H9 (cell line): ENCODE measurements at regions not wholly inside any gene's neighbourhood (a gene's known extent, or its start where the extent isn't known, plus 50 kb on each side); places are given as distances from the start of the nearest gene placed in this dataset.

Experiments used
- DNase-seq: peaks from one replicate; pipeline ENCODE4 v3.0.0-alpha.2; 2017
- H2AFZ ChIP-seq: one replicate; pipeline ENCODE4 v1.6.1; 2013; ENCODE audit warnings: mild to moderate bottlenecking, low read length, control low read depth, moderate library complexity
- H2AK5ac ChIP-seq: 2 replicates; pipeline ENCODE4 v1.6.1; 2013; ENCODE audit warnings: low read length, control low read depth, mixed read lengths; ENCODE audit not compliant: insufficient read length
- H2BK120ac ChIP-seq: one replicate; pipeline ENCODE4 v1.6.1; 2013; ENCODE audit warnings: low read depth, mild to moderate bottlenecking, low read length, control low read depth, inconsistent platforms; ENCODE audit not compliant: poor library complexity, severe bottlenecking
- H2BK12ac ChIP-seq: 2 replicates; pipeline ENCODE4 v1.6.1; 2013; ENCODE audit warnings: low read length, control low read depth, mixed read lengths, low read depth; ENCODE audit not compliant: insufficient read length
- H2BK15ac ChIP-seq: 2 replicates; pipeline ENCODE4 v1.6.1; 2013; ENCODE audit warnings: low read depth, low read length, control low read depth
- H2BK20ac ChIP-seq: one replicate; pipeline ENCODE4 v1.6.1; 2013; ENCODE audit warnings: low read depth, mild to moderate bottlenecking, low read length, control low read depth, inconsistent platforms; ENCODE audit not compliant: poor library complexity, severe bottlenecking
- H2BK5ac ChIP-seq: 2 replicates; pipeline ENCODE4 v1.6.1; 2013; ENCODE audit warnings: low read length, control low read depth, mixed read lengths; ENCODE audit not compliant: insufficient read length
- H3K14ac ChIP-seq: 2 replicates; pipeline ENCODE4 v1.6.1; 2013; ENCODE audit warnings: low read length, control low read depth; ENCODE audit not compliant: insufficient read depth
- H3K18ac ChIP-seq: 2 replicates; pipeline ENCODE4 v1.6.1; 2013; ENCODE audit warnings: low read depth, mild to moderate bottlenecking, mixed read lengths, low read length, control low read depth; ENCODE audit not compliant: insufficient read length
- H3K23ac ChIP-seq: 2 replicates; pipeline ENCODE4 v1.6.1; 2013; ENCODE audit warnings: low read length, control low read depth, mixed read lengths, low read depth; ENCODE audit not compliant: insufficient read length
- H3K23me2 ChIP-seq: 2 replicates; pipeline ENCODE4 v1.6.1; 2013; ENCODE audit warnings: low read depth, mild to moderate bottlenecking, mixed read lengths, low read length, control low read depth; ENCODE audit not compliant: insufficient read length, poor library complexity, severe bottlenecking
- H3K27ac ChIP-seq: 2 replicates; pipeline ENCODE4 v1.5.1; 2013; ENCODE audit warnings: low read length, control low read depth, mixed read lengths, low read depth; ENCODE audit not compliant: insufficient read length
- H3K27me3 ChIP-seq: 2 replicates; pipeline ENCODE4 v1.6.1; 2013; ENCODE audit warnings: low read length, control low read depth, inconsistent platforms; ENCODE audit not compliant: insufficient read depth
- H3K4ac ChIP-seq: 2 replicates; pipeline ENCODE4 v1.6.1; 2013; ENCODE audit warnings: low read depth, mild to moderate bottlenecking, control low read depth, inconsistent platforms, low read length, moderate library complexity
- H3K4me1 ChIP-seq: 2 replicates; pipeline ENCODE4 v1.6.1; 2013; ENCODE audit warnings: low read length, control low read depth, inconsistent platforms; ENCODE audit not compliant: insufficient read depth
- H3K4me2 ChIP-seq: 2 replicates; pipeline ENCODE4 v1.6.1; 2013; ENCODE audit warnings: low read length, control low read depth, mixed read lengths; ENCODE audit not compliant: insufficient read length, insufficient read depth
- H3K56ac ChIP-seq: 2 replicates; pipeline ENCODE4 v1.6.1; 2013; ENCODE audit warnings: low read depth, mild to moderate bottlenecking, mixed read lengths, low read length, control low read depth; ENCODE audit not compliant: insufficient read length
- H3K79me1 ChIP-seq: 2 replicates; pipeline ENCODE4 v1.6.1; 2013; ENCODE audit warnings: low read depth, mild to moderate bottlenecking, moderate library complexity, low read length, control low read depth, inconsistent platforms; ENCODE audit not compliant: insufficient read depth, poor library complexity, severe bottlenecking
- H3K79me2 ChIP-seq: 2 replicates; pipeline ENCODE4 v1.6.1; 2013; ENCODE audit warnings: low read length, control low read depth, inconsistent platforms; ENCODE audit not compliant: insufficient read depth
- H3K9ac ChIP-seq: 2 replicates; pipeline ENCODE4 v1.6.1; 2013; ENCODE audit warnings: low read length, control low read depth, mixed read lengths; ENCODE audit not compliant: insufficient read length; ENCODE audit errors: extremely low read depth
- H3K9me3 ChIP-seq: one replicate; pipeline ENCODE4 v1.6.1; 2013; ENCODE audit warnings: low read depth, low read length, inconsistent platforms; ENCODE audit not compliant: control insufficient read depth
- H3T11ph ChIP-seq: one replicate; pipeline ENCODE4 v1.6.1; 2013; ENCODE audit warnings: mild to moderate bottlenecking, low read length, control low read depth, inconsistent platforms
- H4K20me1 ChIP-seq: one replicate; pipeline ENCODE4 v1.6.1; 2013; ENCODE audit not compliant: control insufficient read depth, insufficient read length, insufficient read depth
- H4K5ac ChIP-seq: 2 replicates; pipeline ENCODE4 v1.6.1; 2013; ENCODE audit warnings: low read depth, mild to moderate bottlenecking, mixed read lengths, low read length, control low read depth; ENCODE audit not compliant: insufficient read length
- H4K8ac ChIP-seq: replicated peaks from 2 replicates; pipeline ENCODE4 v1.6.1; 2013; ENCODE audit warnings: low read length, control low read depth, mixed read lengths, low read depth; ENCODE audit not compliant: insufficient read length
- H4K91ac ChIP-seq: 2 replicates; pipeline ENCODE4 v1.6.1; 2013; ENCODE audit warnings: low read depth, mild to moderate bottlenecking, moderate library complexity, mixed read lengths, low read length, control low read depth; ENCODE audit not compliant: insufficient read length
- H3K27ac Mint-ChIP-seq, 3 experiments: 2 replicates in 2 of 3; 3 replicates in 1 of 3; pipeline ENCODE4 v1.8.0; 2020 to 2021; ENCODE audit warnings: mixed read lengths in 3 of 3, mild to moderate bottlenecking in 1 of 3, moderate library complexity in 1 of 3
- H3K27me3 Mint-ChIP-seq: 2 replicates; pipeline ENCODE4 v1.8.0; 2021; ENCODE audit warnings: low read depth, mild to moderate bottlenecking, moderate library complexity, mixed read lengths
- H3K36me3 Mint-ChIP-seq, 3 experiments: 2 replicates in 2 of 3; 3 replicates in 1 of 3; pipeline ENCODE4 v1.8.0; 2020 to 2021; ENCODE audit warnings: low read depth in 3 of 3, mixed read lengths in 3 of 3; ENCODE audit not compliant: insufficient read depth in 1 of 3
- H3K4me1 Mint-ChIP-seq, 2 experiments: 2 replicates each; pipeline ENCODE4 v1.8.0; 2020; ENCODE audit warnings: mixed read lengths in 2 of 2
- H3K4me3 Mint-ChIP-seq, 2 experiments: 2 replicates in 1 of 2; 3 replicates in 1 of 2; pipeline ENCODE4 v1.8.0; 2020 to 2021; ENCODE audit warnings: mild to moderate bottlenecking in 2 of 2, mixed read lengths in 2 of 2, moderate library complexity in 1 of 2
- H3K9me3 Mint-ChIP-seq, 2 experiments: 2 replicates in 1 of 2; 3 replicates in 1 of 2; pipeline ENCODE4 v1.8.0; 2020; ENCODE audit warnings: mild to moderate bottlenecking in 2 of 2, mixed read lengths in 2 of 2, moderate library complexity in 1 of 2
- WGBS: extraction: QIAGEN DNeasy Blood & Tissue Kit; methylation state at CpG from one replicate; pipeline ENCODE4 v1.1.7; 2013; ENCODE audit warnings: missing lambda C conversion rate, low lambda C conversion rate, mixed read lengths; ENCODE audit not compliant: insufficient read length; ENCODE audit errors: extremely low coverage; 5-methylcytosine and 5-hydroxymethylcytosine counted together
- TF ChIP-seq, protein P1 (sequence below): fragments of 200-600 bp; sonication (generic); conservative IDR thresholded peaks from 3 replicates; pipeline ENCODE4 v1.8.0; 2021; ENCODE audit warnings: antibody characterized with exemption, mild to moderate bottlenecking

DNA sequence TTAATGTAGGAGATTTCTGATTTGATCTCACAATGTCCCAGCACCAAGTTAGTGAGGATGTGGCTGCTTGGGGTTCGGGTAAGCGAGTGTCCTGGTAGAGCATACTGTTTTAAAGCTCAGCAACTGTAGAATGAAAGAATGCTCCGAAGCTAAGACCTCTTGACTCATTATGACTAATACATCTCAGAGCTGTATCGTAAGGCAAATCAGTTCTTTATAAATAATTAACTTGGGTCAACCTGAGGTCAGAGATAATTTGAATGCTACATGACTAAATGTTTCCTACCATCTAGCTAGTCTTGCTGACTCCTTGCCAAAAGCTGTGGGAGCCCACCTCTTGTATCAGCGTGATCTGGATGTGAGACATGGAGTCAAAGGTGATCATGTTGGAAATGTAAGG lies 128.8 kb upstream of the PDE7B start:
- H3K23ac ChIP-seq: no peak overlapping the region
- Mint-ChIP-seq H3K27me3 (no peaks in the 10 kb centered on the region), H3K27ac (no peak overlapping the region), H3K36me3 (peaks cover 4 to 16% (median 6%) of the 10 kb centered on the region in 3 experiments; a peak in 6 of 7 replicates), H3K9me3 (peaks cover 16 to 33% of the 10 kb centered on the region in 2 experiments), H3K4me3 (no peak overlapping the region), H3K4me1 (no peaks in the 10 kb centered on the region)
- no peak overlapping the region for H2BK15ac ChIP-seq
- H4K20me1 ChIP-seq: no peaks in the 10 kb centered on the region
- no peak overlapping the region for H3K4ac ChIP-seq
- H2BK20ac ChIP-seq: no peak overlapping the region
- H3K27ac ChIP-seq: no peak overlapping the region
- no peak overlapping the region for H4K8ac ChIP-seq
- H4K5ac ChIP-seq: no peak overlapping the region
- TF ChIP-seq, protein P1, sequence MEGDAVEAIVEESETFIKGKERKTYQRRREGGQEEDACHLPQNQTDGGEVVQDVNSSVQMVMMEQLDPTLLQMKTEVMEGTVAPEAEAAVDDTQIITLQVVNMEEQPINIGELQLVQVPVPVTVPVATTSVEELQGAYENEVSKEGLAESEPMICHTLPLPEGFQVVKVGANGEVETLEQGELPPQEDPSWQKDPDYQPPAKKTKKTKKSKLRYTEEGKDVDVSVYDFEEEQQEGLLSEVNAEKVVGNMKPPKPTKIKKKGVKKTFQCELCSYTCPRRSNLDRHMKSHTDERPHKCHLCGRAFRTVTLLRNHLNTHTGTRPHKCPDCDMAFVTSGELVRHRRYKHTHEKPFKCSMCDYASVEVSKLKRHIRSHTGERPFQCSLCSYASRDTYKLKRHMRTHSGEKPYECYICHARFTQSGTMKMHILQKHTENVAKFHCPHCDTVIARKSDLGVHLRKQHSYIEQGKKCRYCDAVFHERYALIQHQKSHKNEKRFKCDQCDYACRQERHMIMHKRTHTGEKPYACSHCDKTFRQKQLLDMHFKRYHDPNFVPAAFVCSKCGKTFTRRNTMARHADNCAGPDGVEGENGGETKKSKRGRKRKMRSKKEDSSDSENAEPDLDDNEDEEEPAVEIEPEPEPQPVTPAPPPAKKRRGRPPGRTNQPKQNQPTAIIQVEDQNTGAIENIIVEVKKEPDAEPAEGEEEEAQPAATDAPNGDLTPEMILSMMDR: no peak
- no peaks in the 10 kb centered on the region for H3K27me3 ChIP-seq
- no peak overlapping the region for H2BK12ac ChIP-seq
- no peak overlapping the region for H3K9ac ChIP-seq
- no peak overlapping the region for H2BK5ac ChIP-seq
- no peak overlapping the region for H3K14ac ChIP-seq
- H3K4me1 ChIP-seq: no peaks in the 10 kb centered on the region
- H3K9me3 ChIP-seq: no peaks in the 10 kb centered on the region
- no peaks in the 10 kb centered on the region for H3K79me2 ChIP-seq
- H3T11ph ChIP-seq: no peak overlapping the region
- no peak overlapping the region for H3K18ac ChIP-seq
- H4K91ac ChIP-seq: no peak overlapping the region
- H3K56ac ChIP-seq: no peak overlapping the region
- no peak overlapping the region for H3K4me2 ChIP-seq
- DNase-seq: no peak
- no peak overlapping the region for H2BK120ac ChIP-seq
- H3K23me2 ChIP-seq: no peaks in the 10 kb centered on the region
- WGBS: no CpG with 5 or more reads among the region's 5 CpGs
- H2AFZ ChIP-seq: no peak overlapping the region
- no peak overlapping the region for H2AK5ac ChIP-seq
- H3K79me1 ChIP-seq: no peaks in the 10 kb centered on the region
